ENCODE measurements at regions not wholly inside any gene's neighbourhood (a gene's known extent, or its start where the extent isn't known, plus 50 kb on each side); places are given as distances from the start of the nearest gene placed in this dataset.

GRCh38 chr3:197381371-197381770, 83.0 kb upstream of the DLG1 start:
- no peak overlapping the region for H3K27ac ChIP-seq
- H3K9me3 ChIP-seq (replicated peaks) = no peaks in the 10 kb centered on the region
- peaks cover 10% of the 10 kb centered on the region; the same call in 1 of the 2 replicates for H3K27me3 ChIP-seq (replicated peaks)
- DNase-seq (ENCODE audit: low read depth in 1 of 2, low spot score in 2 of 2) = no peak
- H3K4me3 ChIP-seq = no peak overlapping the region
- no peaks in the 10 kb centered on the region for H3K36me3 ChIP-seq
- peaks cover 40% of the 10 kb centered on the region for H3K4me1 ChIP-seq (replicated peaks)

GRCh38 chr3:197380786-197381185, 82.4 kb upstream of the DLG1 start:
- Histone ChIP-seq H3K9me3 (replicated peaks) (no peaks in the 10 kb centered on the region), H3K27ac (no peak overlapping the region), H3K36me3 (no peaks in the 10 kb centered on the region), H3K27me3 (replicated peaks) (peaks cover 4% of the 10 kb centered on the region; the same call in 1 of the 2 replicates), H3K4me3 (no peak overlapping the region), H3K4me1 (replicated peaks) (peaks cover 43% of the 10 kb centered on the region)
- DNase-seq (ENCODE audit: low read depth in 1 of 2, low spot score in 2 of 2) = peak; percentile 26 to 40

GRCh38 chr3:197378985-197379718, 80.7 kb upstream of the DLG1 start:
- no peaks in the 10 kb centered on the region for H3K36me3 ChIP-seq
- H3K4me3 ChIP-seq = no peak overlapping the region
- peaks cover 57% of the 10 kb centered on the region for H3K4me1 ChIP-seq (replicated peaks)
- H3K9me3 ChIP-seq (replicated peaks) = no peaks in the 10 kb centered on the region
- H3K27me3 ChIP-seq (replicated peaks) = no peaks in the 10 kb centered on the region
- peak in 1 of 2 experiments; percentile 30 for DNase-seq (ENCODE audit: low read depth in 1 of 2, low spot score in 2 of 2)
- peak overlapping the region; percentile 91 for H3K27ac ChIP-seq

GRCh38 chr3:197376735-197377555, 78.5 kb upstream of the DLG1 start:
- Histone ChIP-seq H3K4me1 (replicated peaks) (peaks cover 66% of the 10 kb centered on the region), H3K36me3 (no peaks in the 10 kb centered on the region), H3K4me3 (no peak overlapping the region), H3K9me3 (replicated peaks) (no peaks in the 10 kb centered on the region), H3K27ac (peak overlapping the region; percentile 91; the same call in 1 of the 2 replicates), H3K27me3 (replicated peaks) (no peaks in the 10 kb centered on the region)
- DNase-seq (ENCODE audit: low read depth in 1 of 2, low spot score in 2 of 2) = peak in 1 of 2 experiments; percentile 21

GRCh38 chr3:197376020-197376419, 77.6 kb upstream of the DLG1 start:
- DNase-seq (ENCODE audit: low read depth in 1 of 2, low spot score in 2 of 2) = peak in 1 of 2 experiments; percentile 54
- Histone ChIP-seq H3K27me3 (replicated peaks) (no peaks in the 10 kb centered on the region), H3K27ac (no peak overlapping the region), H3K4me1 (replicated peaks) (peaks cover 72% of the 10 kb centered on the region), H3K4me3 (no peak overlapping the region), H3K36me3 (no peaks in the 10 kb centered on the region), H3K9me3 (replicated peaks) (no peaks in the 10 kb centered on the region)

- no peaks in the 10 kb centered on the region for H3K9me3 ChIP-seq (replicated peaks)
- no peak overlapping the region for H3K27ac ChIP-seq
- H3K27me3 ChIP-seq (replicated peaks) = no peaks in the 10 kb centered on the region
- no peak overlapping the region for H3K4me3 ChIP-seq
- peaks cover 65% of the 10 kb centered on the region for H3K4me1 ChIP-seq (replicated peaks)
- no peaks in the 10 kb centered on the region for H3K36me3 ChIP-seq
- DNase-seq (ENCODE audit: low read depth in 1 of 2, low spot score in 2 of 2) = peak in 1 of 2 experiments; percentile 19
Measured at GRCh38 chr3:197375001-197375441, 76.6 kb upstream of the DLG1 start.

- Histone ChIP-seq H3K4me1 (replicated peaks) (peaks cover 57% of the 10 kb centered on the region), H3K9me3 (replicated peaks) (no peaks in the 10 kb centered on the region), H3K4me3 (no peak overlapping the region), H3K27me3 (replicated peaks) (no peaks in the 10 kb centered on the region), H3K27ac (no peak overlapping the region), H3K36me3 (no peaks in the 10 kb centered on the region)
- DNase-seq (ENCODE audit: low read depth in 1 of 2, low spot score in 2 of 2) = peak in 1 of 2 experiments; percentile 16
Measured at GRCh38 chr3:197373096-197373495, 74.7 kb upstream of the DLG1 start.

- Histone ChIP-seq H3K27ac (peak overlapping the region; percentile 71), H3K4me3 (no peak overlapping the region)
Measured at GRCh38 chr3:197372047-197372661, 73.7 kb upstream of the DLG1 start.

GRCh38 chr3:197371591-197372046, 73.2 kb upstream of the DLG1 start:
- peak overlapping the region; percentile 71 for H3K27ac ChIP-seq
- no peaks in the 10 kb centered on the region for H3K36me3 ChIP-seq
- H3K9me3 ChIP-seq (replicated peaks) = no peaks in the 10 kb centered on the region
- DNase-seq (ENCODE audit: low read depth in 1 of 2, low spot score in 2 of 2) = no peak
- no peaks in the 10 kb centered on the region for H3K27me3 ChIP-seq (replicated peaks)
- peaks cover 61% of the 10 kb centered on the region for H3K4me1 ChIP-seq (replicated peaks)
- no peak overlapping the region for H3K4me3 ChIP-seq

More at GRCh38 chr3:197372047-197372661, 73.7 kb upstream of the DLG1 start:
- Histone ChIP-seq H3K9me3 (replicated peaks) (no peaks in the 10 kb centered on the region), H3K27me3 (replicated peaks) (no peaks in the 10 kb centered on the region), H3K36me3 (no peaks in the 10 kb centered on the region), H3K4me1 (replicated peaks) (peaks cover 57% of the 10 kb centered on the region)
- DNase-seq (ENCODE audit: low read depth in 1 of 2, low spot score in 2 of 2) = peak; percentile 76 to 78

- no peak overlapping the region for H3K4me3 ChIP-seq
- H3K27me3 ChIP-seq (replicated peaks) = no peaks in the 10 kb centered on the region
- H3K27ac ChIP-seq = no peak overlapping the region
- no peak for DNase-seq (ENCODE audit: low read depth in 1 of 2, low spot score in 2 of 2)
- no peaks in the 10 kb centered on the region for H3K36me3 ChIP-seq
- H3K9me3 ChIP-seq (replicated peaks) = no peaks in the 10 kb centered on the region
- peaks cover 50% of the 10 kb centered on the region for H3K4me1 ChIP-seq (replicated peaks)
Measured at GRCh38 chr3:197369545-197369944, 71.1 kb upstream of the DLG1 start.

- Histone ChIP-seq H3K4me1 (replicated peaks) (peaks cover 56% of the 10 kb centered on the region), H3K27ac (no peak overlapping the region), H3K4me3 (no peak overlapping the region), H3K36me3 (no peaks in the 10 kb centered on the region), H3K9me3 (replicated peaks) (no peaks in the 10 kb centered on the region), H3K27me3 (replicated peaks) (no peaks in the 10 kb centered on the region)
- no peak for DNase-seq (ENCODE audit: low read depth in 1 of 2, low spot score in 2 of 2)
Measured at GRCh38 chr3:197368821-197369220, 70.4 kb upstream of the DLG1 start.

GRCh38 chr3:197368330-197368729, 69.9 kb upstream of the DLG1 start:
- no peak overlapping the region for H3K4me3 ChIP-seq
- DNase-seq (ENCODE audit: low read depth in 1 of 2, low spot score in 2 of 2) = peak in 1 of 2 experiments; percentile 30
- no peaks in the 10 kb centered on the region for H3K27me3 ChIP-seq (replicated peaks)
- no peaks in the 10 kb centered on the region for H3K9me3 ChIP-seq (replicated peaks)
- H3K27ac ChIP-seq = no peak overlapping the region
- H3K4me1 ChIP-seq (replicated peaks) = peaks cover 60% of the 10 kb centered on the region
- H3K36me3 ChIP-seq = no peaks in the 10 kb centered on the region

- peak; percentile 71 to 89 for DNase-seq (ENCODE audit: low read depth in 1 of 2, low spot score in 2 of 2)
- Histone ChIP-seq H3K27me3 (replicated peaks) (no peaks in the 10 kb centered on the region), H3K36me3 (no peaks in the 10 kb centered on the region), H3K27ac (peak overlapping the region; percentile 27), H3K4me1 (replicated peaks) (peaks cover 53% of the 10 kb centered on the region), H3K4me3 (no peak overlapping the region), H3K9me3 (replicated peaks) (no peaks in the 10 kb centered on the region)
Measured at GRCh38 chr3:197367081-197367780, 68.8 kb upstream of the DLG1 start.

All from SJSA1 (cell line).